ENCODE measurements at regions not wholly inside any gene's neighbourhood (a gene's known extent, or its start where the extent isn't known, plus 50 kb on each side); places are given as distances from the start of the nearest gene placed in this dataset.

GRCh38 chr3:24646790-24647189 lies 152.1 kb upstream of the THRB start:
- CTCF ChIA-PET: no interaction called here
- H3K9ac ChIP-seq (ENCODE audit: low read depth, low read length): no peak overlapping the region
- H3K14ac ChIP-seq (replicated peaks; ENCODE audit: low read depth, low read length): no peak overlapping the region
- no peaks in the 10 kb centered on the region for H3K27me3 ChIP-seq (ENCODE audit: control insufficient read depth, insufficient read depth, low read length)
- no peak overlapping the region for H3K27ac ChIP-seq (ENCODE audit: insufficient read depth, low read length)
- H3K79me1 ChIP-seq (ENCODE audit: low read depth in 1 of 2, low read length in 2 of 2): no peaks in the 10 kb centered on the region
- H3K4me3 ChIP-seq (ENCODE audit: insufficient read depth, low read depth, low read length): no peak overlapping the region
- no peaks in the 10 kb centered on the region for H3K9me1 ChIP-seq (ENCODE audit: insufficient read depth, low read length)
- ATAC-seq (ENCODE audit: low read depth) (no peak), DNase-seq (no peak)
- H3K56ac ChIP-seq (ENCODE audit: extremely low read depth, insufficient read depth, low read length): no peak overlapping the region
- H4K20me1 ChIP-seq (ENCODE audit: insufficient read depth, low read length): no peaks in the 10 kb centered on the region
- no peak overlapping the region for H3K23ac ChIP-seq (ENCODE audit: low read depth, low read length)
- BruUV-seq (replicated peaks): no TSS peak
- no peak overlapping the region for H2BK5ac ChIP-seq (ENCODE audit: low read depth, low read length, poor library complexity, severe bottlenecking)
- POLR2A ChIA-PET (ENCODE audit: unreplicated experiment): no interaction called here
- H4K5ac ChIP-seq (ENCODE audit: low read depth, low read length): no peak overlapping the region
- H3K9me3 ChIP-seq (ENCODE audit: control insufficient read depth, insufficient read depth, low read length): no peaks in the 10 kb centered on the region
- no peak overlapping the region for H3K4me2 ChIP-seq (ENCODE audit: low read depth, low read length)
- no peak overlapping the region for H2BK20ac ChIP-seq (ENCODE audit: low read depth, low read length)
- no CpG with 5 or more reads among the region's 2 CpGs for WGBS, 2 experiments (ENCODE audit: extremely low coverage in 2 of 2, insufficient read length in 1 of 2)
- dilution Hi-C loops (cut with HindIII; ENCODE audit: low sequenced_read_pairs, unreplicated experiment) (no loop called here), in situ Hi-C loops (cut with MboI; ENCODE audit: low sequenced_read_pairs) (no loop called here), intact Hi-C loops (cut with micrococcal nuclease) (no loop called here)
- no peak overlapping the region for H2AK9ac ChIP-seq (replicated peaks; ENCODE audit: low read depth, low read length, poor library complexity)
- H3K4me1 ChIP-seq (ENCODE audit: control insufficient read depth, insufficient read depth, low read length): no peaks in the 10 kb centered on the region
- H4K91ac ChIP-seq (ENCODE audit: insufficient read depth, low read depth, low read length): no peak overlapping the region
- H4K8ac ChIP-seq (ENCODE audit: low read depth in 2 of 2, low read length in 2 of 2): no peak overlapping the region
- no peak overlapping the region for H2BK120ac ChIP-seq (ENCODE audit: low read depth, low read length)
- H3K4ac ChIP-seq (ENCODE audit: low read depth, low read length): no peak overlapping the region
- H2AK5ac ChIP-seq (ENCODE audit: low read depth, low read length): no peak overlapping the region
- H3K36me3 ChIP-seq (ENCODE audit: control insufficient read depth, insufficient read depth, low read length): no peaks in the 10 kb centered on the region
- H3K18ac ChIP-seq (ENCODE audit: low read depth, low read length): no peak overlapping the region
- no peak overlapping the region for H2BK15ac ChIP-seq (ENCODE audit: low read depth, low read length)
- no peak overlapping the region for H2AFZ ChIP-seq (replicated peaks; ENCODE audit: low read length, poor library complexity)
- TF ChIP-seq RAD21 (IDR thresholded peaks at IDR 0.05; ENCODE audit: low read length): no peak
- TF ChIP-seq CTCF (conservative IDR thresholded peaks at IDR 0.05; ENCODE audit: low read depth, low read length): no peak
- TF ChIP-seq CHD1 (IDR thresholded peaks at IDR 0.05; ENCODE audit: low read depth, low read length): no peak
- TF ChIP-seq MXI1 (IDR thresholded peaks at IDR 0.05; ENCODE audit: borderline replicate concordance, low read depth, low read length): no peak
- no peak for TF ChIP-seq BHLHE40 (IDR thresholded peaks at IDR 0.05; ENCODE audit: low read depth, low read length)
- TF ChIP-seq NFE2L2 (IDR thresholded peaks at IDR 0.05; ENCODE audit: low read depth, low read length): no peak
- TF ChIP-seq FOS (IDR thresholded peaks at IDR 0.05; ENCODE audit: low read depth, low read length): no peak
- no peak for TF ChIP-seq ELK1 (IDR thresholded peaks at IDR 0.05; ENCODE audit: borderline replicate concordance, low read depth, low read length)
- no peak for TF ChIP-seq RCOR1 (IDR thresholded peaks at IDR 0.05; ENCODE audit: insufficient replicate concordance, low read length)
- TF ChIP-seq USF2 (IDR thresholded peaks at IDR 0.05; ENCODE audit: low read depth, low read length): no peak
